ENCODE measurements at regions not wholly inside any gene's neighbourhood (a gene's known extent, or its start where the extent isn't known, plus 50 kb on each side); places are given as distances from the start of the nearest gene placed in this dataset.

GRCh38 chr12:65596514-65597091 lies 227.7 kb upstream of the HMGA2 start:
- TF ChIP-seq EZH2 (optimal IDR thresholded peaks at IDR 0.05; ENCODE audit: low read depth, low read length) = no peak
- no peak for TF ChIP-seq CTCF (IDR thresholded peaks at IDR 0.05; ENCODE audit: low read length)

Data from MM.1S (cell line).